ENCODE measurements at regions not wholly inside any gene's neighbourhood (a gene's known extent, or its start where the extent isn't known, plus 50 kb on each side); places are given as distances from the start of the nearest gene placed in this dataset.

- TF ChIP-seq CTCF (IDR thresholded peaks at IDR 0.05), result no peak
- no peak for TF ChIP-seq POLR2A (IDR thresholded peaks at IDR 0.05; ENCODE audit: low read depth)
- no peak for TF ChIP-seq EP300 (IDR thresholded peaks at IDR 0.05)
Measured at GRCh38 chr3:72259755-72260587, 475.0 kb upstream of the PROK2 start.

Measured in esophagus muscularis mucosa (tissue), 4 donors.